ENCODE measurements at regions not wholly inside any gene's neighbourhood (a gene's known extent, or its start where the extent isn't known, plus 50 kb on each side); places are given as distances from the start of the nearest gene placed in this dataset.

GRCh38 chr6:137780447-137781034, 86.5 kb upstream of the TNFAIP3 start:
- peak; percentile 15 for ATAC-seq
- intact Hi-C loops (cut with DNase I, micrococcal nuclease), result no loop called here
- no peak for DNase-seq
- Histone ChIP-seq H3K9me3 (no peaks in the 10 kb centered on the region), H3K36me3 (ENCODE audit: low read depth) (no peaks in the 10 kb centered on the region), H3K4me1 (ENCODE audit: low read depth) (no peaks in the 10 kb centered on the region), H3K4me3 (no peak overlapping the region)
- no peak for TF ChIP-seq CTCF (IDR thresholded peaks at IDR 0.05)

GRCh38 chr6:137781639-137782038, 85.4 kb upstream of the TNFAIP3 start:
- TF ChIP-seq CTCF (IDR thresholded peaks at IDR 0.05), result no peak
- intact Hi-C loops (cut with DNase I, micrococcal nuclease), result no loop called here
- DNase-seq (no peak), ATAC-seq (no peak)
- Histone ChIP-seq H3K36me3 (ENCODE audit: low read depth) (no peaks in the 10 kb centered on the region), H3K4me1 (ENCODE audit: low read depth) (no peaks in the 10 kb centered on the region), H3K4me3 (no peak overlapping the region), H3K9me3 (no peaks in the 10 kb centered on the region)

GRCh38 chr6:137782166-137783039, 84.7 kb upstream of the TNFAIP3 start:
- no peaks in the 10 kb centered on the region for H3K36me3 ChIP-seq (ENCODE audit: low read depth)
- no peak for TF ChIP-seq CTCF (IDR thresholded peaks at IDR 0.05)
- ATAC-seq (no peak), DNase-seq (no peak)
- H3K4me1 ChIP-seq (ENCODE audit: low read depth), result no peaks in the 10 kb centered on the region
- intact Hi-C loops (cut with DNase I, micrococcal nuclease), result no loop called here
- no peak overlapping the region for H3K4me3 ChIP-seq
- no peaks in the 10 kb centered on the region for H3K9me3 ChIP-seq

GRCh38 chr6:137783710-137784109, 83.3 kb upstream of the TNFAIP3 start:
- no peak for TF ChIP-seq CTCF (IDR thresholded peaks at IDR 0.05)
- H3K9me3 ChIP-seq, result no peaks in the 10 kb centered on the region
- ATAC-seq, result no peak

GRCh38 chr6:137784583-137784982, 82.5 kb upstream of the TNFAIP3 start:
- intact Hi-C loops (cut with DNase I, micrococcal nuclease), result no loop called here
- Histone ChIP-seq H3K9me3 (no peaks in the 10 kb centered on the region), H3K4me3 (no peak overlapping the region), H3K4me1 (ENCODE audit: low read depth) (peaks cover under 1% of the 10 kb centered on the region), H3K36me3 (ENCODE audit: low read depth) (no peaks in the 10 kb centered on the region)
- DNase-seq (no peak), ATAC-seq (no peak)
- no peak for TF ChIP-seq CTCF (IDR thresholded peaks at IDR 0.05)

More at GRCh38 chr6:137783710-137784109, 83.3 kb upstream of the TNFAIP3 start:
- Histone ChIP-seq H3K4me3 (no peak overlapping the region), H3K4me1 (ENCODE audit: low read depth) (no peaks in the 10 kb centered on the region), H3K36me3 (ENCODE audit: low read depth) (no peaks in the 10 kb centered on the region)
- DNase-seq, result no peak
- intact Hi-C loops (cut with DNase I, micrococcal nuclease), result no loop called here
